Neural crest cell (in vitro differentiated cells): ENCODE measurements at regions not wholly inside any gene's neighbourhood (a gene's known extent, or its start where the extent isn't known, plus 50 kb on each side); places are given as distances from the start of the nearest gene placed in this dataset.
"Not testable (repeated sequence)": the region's sequence is repeated elsewhere in the genome, so short reads cannot be mapped to it uniquely, and the experiment has no call there.

Experiments used
- DNase-seq: peaks from one replicate; pipeline ENCODE4 v3.0.0; 2021; ENCODE audit warnings: low read depth, mixed read lengths, low spot score
- H3K27ac Mint-ChIP-seq: one replicate; pipeline ENCODE4 v1.8.0; 2021; ENCODE audit warnings: mild to moderate bottlenecking, mixed read lengths; ENCODE audit not compliant: unreplicated experiment
- H3K27me3 Mint-ChIP-seq: 2 replicates; pipeline ENCODE4 v1.8.0; 2021; ENCODE audit warnings: low read depth, mild to moderate bottlenecking, mixed read lengths
- H3K36me3 Mint-ChIP-seq: 2 replicates; pipeline ENCODE4 v1.8.0; 2021; ENCODE audit warnings: low read depth, mild to moderate bottlenecking, mixed read lengths
- H3K4me1 Mint-ChIP-seq: 2 replicates; pipeline ENCODE4 v1.8.0; 2021; ENCODE audit warnings: mixed read lengths
- H3K4me3 Mint-ChIP-seq: one replicate; pipeline ENCODE4 v1.8.0; 2021; ENCODE audit warnings: mild to moderate bottlenecking, mixed read lengths
- H3K9me3 Mint-ChIP-seq: 2 replicates; pipeline ENCODE4 v1.8.0; 2021; ENCODE audit warnings: mixed read lengths
- CTCF ChIP-seq: fragments of 200-600 bp; sonication (generic); conservative IDR thresholded peaks from 2 replicates; pipeline ENCODE4 v1.5.0; 2021; ENCODE audit warnings: antibody characterized with exemption, mild to moderate bottlenecking

GRCh38 chr15:37397266-37398022 lies 297.1 kb upstream of the MEIS2 start:
- Mint-ChIP-seq H3K36me3 (no peaks in the 10 kb centered on the region), H3K9me3 (no peaks in the 10 kb centered on the region), H3K4me1 (no peaks in the 10 kb centered on the region), H3K27me3 (no peaks in the 10 kb centered on the region), H3K4me3 (no peak overlapping the region), H3K27ac (no peak overlapping the region)
- no peak for TF ChIP-seq CTCF
- DNase-seq = no peak

- H3K4me3 Mint-ChIP-seq = no peak overlapping the region
- no peaks in the 10 kb centered on the region for H3K9me3 Mint-ChIP-seq
- no peak for TF ChIP-seq CTCF
- no peaks in the 10 kb centered on the region for H3K36me3 Mint-ChIP-seq
- H3K27me3 Mint-ChIP-seq = peaks cover 8% of the 10 kb centered on the region
- no peak overlapping the region for H3K27ac Mint-ChIP-seq
- H3K4me1 Mint-ChIP-seq = no peaks in the 10 kb centered on the region
- no peak for DNase-seq
Observed at GRCh38 chr15:37416103-37416502, 315.8 kb upstream of the MEIS2 start.

- Mint-ChIP-seq H3K27me3 (no peaks in the 10 kb centered on the region), H3K36me3 (no peaks in the 10 kb centered on the region), H3K4me1 (no peaks in the 10 kb centered on the region), H3K9me3 (no peaks in the 10 kb centered on the region), H3K27ac (no peak overlapping the region), H3K4me3 (no peak overlapping the region)
- no peak for TF ChIP-seq CTCF
- DNase-seq = no peak
Observed at GRCh38 chr15:37425541-37425940, 325.2 kb upstream of the MEIS2 start.

- not testable (repeated sequence) for H3K27me3 Mint-ChIP-seq
Observed at GRCh38 chr15:37427393-37427792, 327.0 kb upstream of the MEIS2 start.

GRCh38 chr15:37446921-37447320 lies 346.6 kb upstream of the MEIS2 start:
- peaks cover 2% of the 10 kb centered on the region for H3K36me3 Mint-ChIP-seq
- H3K27ac Mint-ChIP-seq = no peak overlapping the region
- no peaks in the 10 kb centered on the region for H3K27me3 Mint-ChIP-seq
- peaks cover 3% of the 10 kb centered on the region for H3K9me3 Mint-ChIP-seq
- no peak for DNase-seq
- no peaks in the 10 kb centered on the region for H3K4me1 Mint-ChIP-seq
- no peak for TF ChIP-seq CTCF
- H3K4me3 Mint-ChIP-seq = no peak overlapping the region

More at GRCh38 chr15:37427393-37427792, 327.0 kb upstream of the MEIS2 start:
- not testable (repeated sequence) for DNase-seq, H3K4me1 Mint-ChIP-seq, H3K36me3 Mint-ChIP-seq, H3K9me3 Mint-ChIP-seq, H3K4me3 Mint-ChIP-seq, H3K27ac Mint-ChIP-seq

GRCh38 chr15:37452498-37452897 lies 352.1 kb upstream of the MEIS2 start:
- TF ChIP-seq CTCF = no peak
- H3K36me3 Mint-ChIP-seq = peaks cover 6% of the 10 kb centered on the region
- H3K4me1 Mint-ChIP-seq = no peaks in the 10 kb centered on the region
- DNase-seq = no peak
- peaks cover 10% of the 10 kb centered on the region for H3K9me3 Mint-ChIP-seq
- no peak overlapping the region for H3K27ac Mint-ChIP-seq
- no peaks in the 10 kb centered on the region for H3K27me3 Mint-ChIP-seq
- no peak overlapping the region for H3K4me3 Mint-ChIP-seq
